HG02973 (cell line): ENCODE measurements at regions not wholly inside any gene's neighbourhood (a gene's known extent, or its start where the extent isn't known, plus 50 kb on each side); places are given as distances from the start of the nearest gene placed in this dataset.
"Not testable (repeated sequence)": the region's sequence is repeated elsewhere in the genome, so short reads cannot be mapped to it uniquely, and the experiment has no call there.

Experiments used
- ATAC-seq: cut with Tn5 transposase; IDR thresholded peaks from one replicate; pipeline ENCODE4 v1.9.1; 2021; ENCODE audit warnings: moderate library complexity; ENCODE audit not compliant: unreplicated experiment

GRCh38 chr20:19110285-19110684 is 102.2 kb upstream of the SLC24A3 start:
- ATAC-seq, result no peak

DNA sequence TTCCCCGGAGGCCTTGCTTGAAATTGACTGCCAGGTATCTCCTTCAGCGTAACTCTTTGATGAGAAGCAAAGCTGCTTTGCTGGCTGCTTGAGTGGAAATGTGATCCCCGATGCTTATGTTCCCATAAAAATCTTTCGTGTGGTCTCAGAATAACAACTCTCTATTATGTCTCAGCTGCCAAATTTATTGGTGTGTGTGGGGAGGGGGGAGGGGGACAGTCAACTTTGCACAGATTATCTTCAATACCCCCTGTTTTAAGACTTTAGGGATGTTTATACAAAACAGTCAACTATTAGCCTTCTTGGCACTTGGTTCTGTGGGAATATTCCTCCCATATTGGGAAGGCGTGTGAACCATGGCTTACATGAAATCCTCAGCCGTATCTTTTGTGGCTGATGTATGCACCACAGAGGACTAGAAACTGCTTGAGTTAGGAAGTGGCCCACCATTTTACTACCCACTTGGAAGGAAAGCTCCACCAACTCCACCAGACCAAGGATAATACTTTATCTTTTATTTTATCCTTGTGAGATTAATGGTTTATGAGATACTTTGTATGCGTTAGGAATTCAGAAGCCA is 101.5 kb upstream of the SLC24A3 start:
- no peak for ATAC-seq

DNA sequence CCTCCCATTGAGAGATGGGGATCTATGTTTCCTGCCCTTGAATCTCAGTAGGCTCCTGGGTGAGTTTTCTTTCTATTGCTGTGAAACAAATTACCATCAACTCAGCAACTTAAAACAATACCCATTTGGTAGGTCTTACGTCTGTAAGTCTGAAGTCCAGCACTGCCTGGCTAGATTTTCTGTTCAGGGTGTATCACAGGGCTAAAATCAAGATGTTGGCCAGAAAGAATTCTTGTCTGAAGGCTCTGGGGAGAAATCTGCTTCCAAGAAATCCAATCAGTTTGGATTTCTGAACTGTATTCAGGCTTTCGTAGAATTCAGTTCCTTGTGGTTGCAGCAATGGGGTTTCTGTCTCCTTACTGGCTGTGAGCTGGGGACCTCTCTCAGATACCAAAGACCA is 99.6 kb upstream of the SLC24A3 start:
- no peak for ATAC-seq

DNA sequence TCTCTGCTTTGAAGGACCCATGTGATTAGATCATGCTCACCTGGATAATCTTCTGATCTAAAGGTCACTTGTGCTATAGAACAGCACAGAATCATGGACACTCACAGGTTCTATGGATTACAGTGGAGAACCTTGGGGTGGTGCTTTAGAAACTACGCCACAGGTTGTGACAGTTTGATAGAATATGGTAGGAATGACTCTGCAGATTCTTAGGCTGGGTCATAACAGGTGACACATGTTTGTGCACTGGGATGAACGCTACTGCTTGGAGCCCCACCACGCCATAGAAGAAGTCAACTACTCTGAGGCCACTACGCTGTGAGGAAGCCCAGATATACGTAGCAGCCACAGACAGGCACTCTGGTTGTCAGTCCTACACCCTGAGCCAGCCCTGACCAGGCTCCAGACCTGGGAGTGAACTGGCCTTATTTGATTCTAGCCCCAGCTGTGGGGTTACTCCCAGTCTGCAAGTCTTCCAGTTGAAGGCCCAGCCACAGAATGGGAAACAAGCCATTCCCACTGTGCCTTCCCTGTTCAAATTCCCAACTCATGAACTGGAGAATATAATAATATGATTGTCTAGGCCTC is 99.0 kb upstream of the SLC24A3 start:
- no peak for ATAC-seq

- no peak for ATAC-seq
Observed at GRCh38 chr20:19114410-19114809, 98.0 kb upstream of the SLC24A3 start.

DNA sequence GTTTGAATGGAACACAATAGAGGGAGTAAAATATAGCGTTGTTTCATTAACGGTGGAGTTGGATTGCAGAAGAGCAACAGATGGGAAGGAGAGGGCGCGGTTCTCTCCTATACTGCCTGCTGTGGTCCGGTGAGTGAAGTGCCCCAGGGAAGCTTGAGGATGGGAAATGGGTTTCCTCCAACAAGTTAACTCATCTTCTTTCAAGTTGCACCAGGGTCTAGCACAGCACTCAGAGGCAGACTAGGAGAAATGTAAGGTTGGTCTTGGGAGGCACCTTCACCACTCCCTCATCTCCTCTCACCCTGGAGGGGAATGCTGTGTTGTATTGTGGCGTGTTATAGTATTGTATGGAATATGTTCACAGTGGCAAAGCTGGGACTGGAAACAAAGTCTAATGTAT is 96.9 kb upstream of the SLC24A3 start:
- ATAC-seq, result no peak

- no peak for ATAC-seq
Observed at GRCh38 chr20:19120011-19120410, 92.4 kb upstream of the SLC24A3 start.

GRCh38 chr20:19120569-19120968 is 91.9 kb upstream of the SLC24A3 start:
- no peak for ATAC-seq

DNA sequence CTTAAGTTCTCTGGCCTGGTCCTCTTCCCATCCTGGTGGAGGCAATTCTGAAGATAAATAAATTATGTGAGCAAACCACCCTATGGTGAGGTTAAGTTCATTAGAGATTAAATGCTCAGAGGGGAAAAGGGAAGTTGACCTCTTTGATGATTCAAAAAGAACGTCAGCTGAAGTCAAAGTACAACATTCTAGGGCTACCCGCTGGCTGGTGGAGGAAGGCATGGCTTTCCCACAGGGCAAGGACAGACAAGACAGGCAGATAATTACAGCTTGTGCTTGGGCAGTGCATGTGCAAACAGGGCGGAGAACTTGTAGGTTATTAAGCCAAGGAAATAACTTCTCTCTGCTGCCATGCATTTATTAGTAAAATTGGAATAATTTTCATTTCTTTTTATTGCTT is 91.0 kb upstream of the SLC24A3 start:
- ATAC-seq, result no peak

DNA sequence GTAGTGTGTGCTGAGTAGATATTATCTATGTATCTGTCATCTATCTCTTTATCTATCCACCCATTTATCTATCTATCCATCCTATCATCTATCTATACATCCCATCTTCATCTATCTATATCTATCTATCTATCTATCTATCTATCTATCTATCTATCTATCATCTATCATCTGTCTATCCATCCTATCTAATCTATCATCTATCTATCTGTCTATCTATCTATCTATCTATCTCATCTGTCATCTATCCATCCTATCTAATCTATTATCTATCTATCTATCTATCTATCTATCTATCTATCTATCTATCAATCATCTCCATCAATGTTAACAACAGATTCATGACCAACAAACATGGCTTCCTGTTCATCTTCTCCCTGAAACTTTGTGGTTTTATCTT is 90.5 kb upstream of the SLC24A3 start:
- no peak for ATAC-seq

DNA sequence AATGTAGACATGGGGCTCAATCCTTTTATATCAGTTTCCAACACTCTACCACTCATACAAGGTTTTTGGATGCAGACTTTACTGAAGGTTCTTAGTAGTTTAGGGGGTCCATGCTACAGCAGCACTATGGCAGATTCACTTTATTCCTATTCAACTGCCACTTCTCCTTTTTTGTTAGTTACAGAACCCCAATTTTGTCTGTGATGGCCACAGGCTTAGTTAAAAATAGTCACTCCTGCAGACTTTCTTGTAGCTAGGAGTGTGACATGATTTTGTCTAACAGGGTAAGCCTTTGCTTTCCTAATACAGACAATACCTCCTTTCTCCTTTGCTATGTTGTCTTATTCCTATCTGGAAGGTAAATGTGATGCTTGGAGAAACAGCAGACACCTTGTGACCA is 90.0 kb upstream of the SLC24A3 start:
- no peak for ATAC-seq

DNA sequence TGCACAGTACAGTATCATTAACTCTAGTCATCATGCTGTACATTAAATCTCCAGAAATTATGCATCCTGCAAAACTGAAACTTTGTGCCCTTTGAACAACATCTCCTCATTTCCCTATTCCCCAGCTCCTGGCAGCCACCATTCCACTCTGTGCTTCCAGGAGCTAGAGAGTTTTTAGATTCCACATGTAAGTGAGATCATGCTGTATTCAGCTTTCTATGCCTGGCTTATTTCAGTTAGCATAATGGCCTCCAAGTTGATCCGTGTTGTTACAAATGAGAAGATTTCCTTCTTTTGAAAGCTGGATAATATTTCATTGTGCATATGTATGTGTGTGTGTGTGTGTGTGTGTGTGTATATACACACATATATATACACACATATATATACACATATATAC is 86.9 kb upstream of the SLC24A3 start:
- no peak for ATAC-seq

DNA sequence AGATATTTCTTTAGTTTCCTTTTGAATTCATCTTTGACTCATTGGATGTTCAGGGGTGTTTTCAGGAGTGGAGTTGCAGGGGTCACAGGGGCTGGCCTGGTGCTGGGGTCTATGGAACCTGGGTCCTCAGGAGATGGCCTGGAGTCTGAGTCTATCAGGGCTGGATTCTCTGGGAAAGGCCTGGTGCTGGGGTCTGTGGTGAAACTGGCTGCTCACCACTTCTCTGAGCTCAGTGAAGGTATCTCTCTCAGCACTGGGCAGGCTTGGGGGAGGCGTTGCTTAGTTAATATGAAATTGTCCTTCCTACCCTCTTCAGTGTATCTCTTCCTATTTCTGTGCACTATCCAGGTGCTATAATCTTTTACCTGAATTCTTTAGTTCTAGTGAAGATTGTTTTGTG is 83.1 kb upstream of the SLC24A3 start:
- ATAC-seq, result no peak

DNA sequence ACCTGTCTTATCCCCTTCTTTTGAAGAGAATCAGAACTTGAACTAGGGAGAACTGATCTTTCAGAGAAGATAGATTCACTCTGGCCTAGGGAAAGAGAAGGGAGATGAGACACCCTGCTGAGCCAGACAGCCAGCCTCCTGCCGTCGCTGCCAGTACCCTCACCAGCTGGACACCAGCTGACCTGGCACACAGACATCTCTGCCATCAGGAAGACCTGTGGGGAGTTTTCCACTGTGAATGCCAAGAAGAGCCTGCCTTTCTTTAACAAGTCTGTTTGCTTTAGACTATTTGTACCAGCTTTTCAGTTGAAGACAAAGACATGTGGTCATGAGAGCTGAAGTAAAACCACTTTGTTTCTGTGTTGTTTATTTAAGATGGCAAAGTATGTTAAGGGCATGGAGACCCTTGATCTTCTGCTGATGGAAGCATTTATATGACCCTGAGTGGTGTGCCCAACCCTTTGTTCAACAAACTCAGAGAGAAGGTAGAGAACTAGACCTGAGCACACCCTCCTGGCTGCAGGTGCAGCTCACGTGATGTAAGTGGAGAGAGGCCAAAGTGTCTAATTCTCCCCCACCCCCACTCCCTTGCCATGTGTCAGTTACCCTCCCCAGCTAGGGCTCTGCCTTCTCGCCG is 82.3 kb upstream of the SLC24A3 start:
- ATAC-seq, result no peak

DNA sequence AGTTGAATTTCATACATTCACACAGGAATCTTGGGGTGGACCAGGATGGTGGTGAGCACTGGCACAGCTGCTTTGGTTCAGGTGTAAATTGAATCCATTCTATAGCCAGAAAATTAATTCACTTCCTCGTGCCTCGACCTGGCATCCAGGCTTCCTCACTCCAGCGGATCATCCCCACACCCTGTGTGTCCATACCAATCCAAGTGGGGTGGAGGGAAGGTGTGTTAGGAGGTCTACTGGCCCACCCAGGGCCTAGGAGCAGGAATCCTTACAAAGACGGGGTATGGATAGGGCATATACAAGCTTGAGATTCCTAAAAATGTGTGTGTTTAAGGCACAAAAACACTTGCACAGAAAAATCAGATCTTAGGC is 81.8 kb upstream of the SLC24A3 start:
- no peak for ATAC-seq

- no peak for ATAC-seq
Observed at GRCh38 chr20:19137641-19138040, 74.8 kb upstream of the SLC24A3 start.

DNA sequence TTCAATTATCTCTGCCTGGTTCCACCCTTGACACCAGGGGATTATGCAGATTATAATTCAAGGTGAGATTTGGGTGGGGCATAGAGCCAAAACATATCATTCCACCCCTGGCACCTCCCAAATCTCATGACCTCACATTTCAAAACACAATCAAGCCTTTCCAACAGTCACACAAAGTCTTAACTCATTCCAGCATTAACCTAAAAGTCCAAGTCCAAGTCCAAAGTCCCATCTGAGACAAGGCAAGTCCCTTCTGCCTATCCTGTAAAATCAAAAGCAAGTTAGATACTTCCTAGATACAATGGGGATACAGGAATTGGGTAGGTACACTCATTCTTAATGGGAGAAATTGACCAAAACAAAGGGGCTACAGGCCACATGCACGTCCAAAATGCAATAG is 73.7 kb upstream of the SLC24A3 start:
- ATAC-seq, result no peak

DNA sequence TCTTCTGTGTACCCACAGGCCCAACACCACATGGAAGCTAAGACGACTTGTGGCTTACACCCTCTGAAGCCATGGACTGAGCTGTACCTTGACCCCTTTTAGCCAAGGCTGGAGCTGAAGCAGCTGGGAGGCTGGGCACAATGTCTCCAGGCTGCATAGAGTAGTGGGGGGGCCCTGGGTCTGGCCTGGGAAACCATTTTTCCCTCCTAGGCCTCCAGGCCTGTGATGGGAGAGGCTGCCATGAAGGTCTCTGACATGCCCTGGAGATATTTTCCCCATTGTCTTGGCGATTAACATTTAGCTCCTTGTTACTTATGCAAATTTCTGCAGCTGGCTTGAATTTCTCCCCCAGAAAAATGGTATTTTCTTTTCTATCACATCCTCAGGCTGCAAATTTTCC is 72.9 kb upstream of the SLC24A3 start:
- ATAC-seq, result not testable (repeated sequence)

GRCh38 chr20:19141998-19142397 is 70.4 kb upstream of the SLC24A3 start:
- ATAC-seq, result no peak

DNA sequence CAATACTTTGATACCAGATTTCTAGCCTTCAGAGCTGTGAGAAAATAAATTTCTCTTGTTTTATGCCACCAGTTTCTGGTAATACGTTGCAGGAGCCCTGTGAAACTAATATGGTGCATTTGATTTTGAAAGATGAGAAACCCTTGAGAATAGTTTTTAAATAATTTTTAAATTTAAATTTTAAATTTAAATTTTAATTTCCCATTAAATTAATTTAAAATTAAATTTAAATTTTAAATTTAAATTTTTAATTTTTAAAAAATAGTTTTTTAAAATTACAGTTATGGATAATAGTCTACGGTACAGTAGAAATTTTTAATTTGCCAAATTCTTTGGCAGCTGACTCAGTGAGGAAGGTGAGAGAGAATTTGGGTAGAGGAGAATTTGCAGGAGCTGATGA is 68.6 kb upstream of the SLC24A3 start:
- ATAC-seq, result no peak

- ATAC-seq, result no peak
Observed at GRCh38 chr20:19161336-19161735, 51.1 kb upstream of the SLC24A3 start.
